GM19035 (cell line): ENCODE measurements at regions not wholly inside any gene's neighbourhood (a gene's known extent, or its start where the extent isn't known, plus 50 kb on each side); places are given as distances from the start of the nearest gene placed in this dataset.
"Not testable (repeated sequence)": the region's sequence is repeated elsewhere in the genome, so short reads cannot be mapped to it uniquely, and the experiment has no call there.

Source experiments
- ATAC-seq: cut with Tn5 transposase; IDR thresholded peaks from one replicate; pipeline ENCODE4 v1.9.1; 2021; ENCODE audit not compliant: unreplicated experiment

DNA sequence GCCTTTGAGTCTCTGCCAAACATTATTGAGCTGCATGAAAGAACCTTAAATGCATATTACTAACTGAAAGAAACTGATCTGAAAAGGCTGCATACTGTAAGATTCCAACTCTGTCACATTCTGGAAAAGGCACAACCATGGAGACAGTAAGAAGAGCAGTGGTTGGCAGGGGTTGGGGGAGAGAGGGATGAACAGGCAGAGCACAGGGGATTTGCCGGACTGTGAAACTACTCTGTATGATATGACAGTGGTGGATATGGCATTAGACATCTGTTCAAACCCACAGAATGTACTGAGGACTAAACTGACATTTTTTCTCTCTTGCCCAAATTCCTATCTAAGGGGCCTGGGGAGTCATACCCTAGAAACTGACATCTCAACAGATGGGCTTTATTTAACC, 138.4 kb downstream of the KCNJ12 start:
- ATAC-seq: not testable (repeated sequence)

- no peak for ATAC-seq
Measured at GRCh38 chr17:21517538-21518293, 141.6 kb downstream of the KCNJ12 start.

DNA sequence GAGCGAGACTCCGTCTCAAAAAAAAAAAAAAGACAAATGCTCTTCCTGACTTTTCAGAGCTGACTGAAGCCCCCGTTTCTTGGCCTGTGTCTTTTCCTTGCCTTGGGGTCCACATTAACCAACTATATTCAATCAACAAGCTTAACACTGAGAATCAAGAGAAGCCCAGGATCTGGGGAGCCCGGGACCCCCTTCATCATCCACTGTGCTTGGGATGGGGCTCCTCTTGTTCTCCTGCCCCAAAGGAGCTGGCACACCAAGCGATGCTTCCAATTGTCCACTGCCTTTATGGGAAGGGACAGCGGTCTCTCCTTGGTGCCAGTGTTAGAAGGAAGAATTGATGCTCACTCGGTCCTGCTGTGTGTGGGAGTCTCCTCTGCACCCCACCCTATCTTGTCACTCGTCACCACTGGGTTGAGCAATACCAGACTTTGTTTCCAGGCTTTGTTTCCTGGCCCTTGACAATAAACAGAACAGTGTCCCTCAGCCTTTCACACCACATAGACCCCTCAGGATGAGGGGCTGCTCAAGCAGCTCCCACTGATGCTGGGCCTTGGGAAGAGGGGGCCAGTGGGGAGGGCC, 146.7 kb downstream of the KCNJ12 start:
- no peak for ATAC-seq

GRCh38 chr17:21523497-21524210, 147.5 kb downstream of the KCNJ12 start:
- ATAC-seq: no peak

- ATAC-seq: no peak
Measured at GRCh38 chr17:21524211-21524591, 148.0 kb downstream of the KCNJ12 start.

GRCh38 chr17:21525464-21526130, 149.4 kb downstream of the KCNJ12 start:
- ATAC-seq: no peak

DNA sequence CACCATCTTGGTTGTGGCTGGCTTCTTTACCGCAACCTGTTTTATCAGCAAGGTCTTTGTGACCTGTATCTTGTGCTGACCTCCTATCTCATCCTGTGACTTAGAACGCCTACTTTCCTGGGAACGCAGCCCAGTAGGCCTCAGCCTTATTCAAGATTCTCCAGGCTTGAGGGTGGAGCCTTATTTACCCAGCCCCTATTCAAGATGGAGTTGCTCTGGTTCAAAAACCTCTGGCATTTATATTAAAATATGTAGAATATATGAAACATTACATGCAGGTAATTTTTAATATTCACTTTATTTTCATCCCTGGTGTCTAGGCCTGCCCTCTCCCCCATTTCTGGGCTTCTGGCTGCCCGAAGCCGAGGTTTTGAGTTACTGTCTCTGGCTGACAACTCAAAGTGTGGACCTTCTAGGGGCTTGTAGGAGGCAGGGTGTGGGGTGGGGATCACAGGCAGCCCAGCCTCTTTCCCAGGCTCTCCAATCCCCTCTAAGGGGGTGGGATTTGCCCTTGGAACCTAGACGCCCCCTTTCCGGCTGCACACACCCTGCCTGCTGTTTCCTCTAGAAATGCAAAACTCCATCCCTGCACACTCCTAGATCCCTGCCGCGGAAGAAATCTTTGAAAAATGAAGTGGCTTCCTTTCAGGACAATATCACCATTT, 152.0 kb downstream of the KCNJ12 start:
- no peak for ATAC-seq

- ATAC-seq: no peak
Measured at GRCh38 chr17:21530311-21530710, 154.2 kb downstream of the KCNJ12 start.

GRCh38 chr17:21530841-21531240, 154.7 kb downstream of the KCNJ12 start:
- ATAC-seq: no peak

GRCh38 chr17:21532763-21533385, 156.7 kb downstream of the KCNJ12 start:
- no peak for ATAC-seq

GRCh38 chr17:21535686-21536375, 156.5 kb upstream of the KCNJ18 start:
- no peak for ATAC-seq

DNA sequence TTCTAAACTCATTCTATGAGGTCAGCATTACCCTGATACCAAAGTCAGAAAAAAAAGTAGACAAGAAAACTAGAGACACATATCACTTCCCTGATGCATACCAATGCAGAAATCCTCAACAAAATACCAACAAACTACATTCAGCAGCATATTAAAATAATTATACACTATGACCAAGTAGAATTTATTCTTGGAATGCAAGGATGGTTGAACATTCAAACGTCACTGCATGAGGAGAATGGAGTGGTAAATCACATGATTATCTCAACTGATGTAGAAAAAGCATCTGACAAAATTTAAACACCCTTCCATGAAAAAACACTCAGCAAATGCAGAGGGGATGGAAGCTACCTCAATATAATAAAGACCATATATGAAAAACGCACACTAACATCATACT, 155.0 kb upstream of the KCNJ18 start:
- no peak for ATAC-seq

DNA sequence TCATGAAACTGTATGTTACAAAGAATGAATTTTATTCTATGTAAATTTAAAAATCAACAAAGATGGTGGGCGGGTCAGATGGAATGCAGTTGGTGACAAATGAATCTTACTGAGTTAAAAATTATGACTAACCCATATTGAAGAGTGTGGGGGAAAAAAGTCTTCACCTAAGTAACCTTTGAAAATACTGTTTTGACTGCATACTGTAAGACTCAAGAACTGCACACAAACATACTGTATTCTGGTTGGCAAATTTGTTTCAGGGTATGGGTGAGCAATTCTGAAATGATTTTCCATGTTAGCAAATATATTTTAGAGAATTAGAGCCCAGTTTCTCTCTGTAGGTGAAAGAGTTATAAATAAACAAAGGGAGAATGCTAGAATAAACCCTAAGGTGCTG, 153.7 kb upstream of the KCNJ18 start:
- ATAC-seq: no peak

- ATAC-seq: no peak
Measured at GRCh38 chr17:21539146-21539545, 153.2 kb upstream of the KCNJ18 start.

GRCh38 chr17:21540502-21540901, 151.8 kb upstream of the KCNJ18 start:
- no peak for ATAC-seq

DNA sequence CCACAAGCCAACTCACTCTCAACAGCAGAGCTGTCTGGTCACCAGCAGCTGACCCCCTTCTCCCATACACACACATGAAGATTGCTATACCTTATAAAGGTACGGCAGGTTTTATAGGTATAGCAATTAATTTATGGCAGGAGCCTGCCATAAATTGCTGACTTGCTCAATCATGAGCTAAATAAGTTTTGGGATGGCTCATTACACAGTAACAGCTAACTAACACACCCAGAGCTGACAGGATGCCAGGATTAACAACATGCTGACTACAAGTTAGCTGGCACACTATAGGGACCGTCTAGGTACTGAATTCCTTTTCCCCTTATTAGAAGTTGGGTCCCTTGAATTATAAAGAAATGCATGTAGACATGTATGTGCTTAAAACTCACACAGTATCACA, 150.3 kb upstream of the KCNJ18 start:
- no peak for ATAC-seq

GRCh38 chr17:21542991-21543390, 149.3 kb upstream of the KCNJ18 start:
- no peak for ATAC-seq

GRCh38 chr17:21545064-21545463, 147.3 kb upstream of the KCNJ18 start:
- no peak for ATAC-seq

GRCh38 chr17:21548236-21548635, 144.1 kb upstream of the KCNJ18 start:
- ATAC-seq: no peak

- ATAC-seq: no peak
Measured at GRCh38 chr17:21549107-21549687, 143.1 kb upstream of the KCNJ18 start.
